Epidermal melanocyte (primary cell): ENCODE measurements at regions not wholly inside any gene's neighbourhood (a gene's known extent, or its start where the extent isn't known, plus 50 kb on each side); places are given as distances from the start of the nearest gene placed in this dataset.
"Not testable (repeated sequence)": the region's sequence is repeated elsewhere in the genome, so short reads cannot be mapped to it uniquely, and the experiment has no call there.

Experiments used
- DNase-seq: peaks from one replicate; pipeline ENCODE4 v3.0.0; 2011; ENCODE audit warnings: low spot score; ENCODE audit not compliant: insufficient read length

DNA sequence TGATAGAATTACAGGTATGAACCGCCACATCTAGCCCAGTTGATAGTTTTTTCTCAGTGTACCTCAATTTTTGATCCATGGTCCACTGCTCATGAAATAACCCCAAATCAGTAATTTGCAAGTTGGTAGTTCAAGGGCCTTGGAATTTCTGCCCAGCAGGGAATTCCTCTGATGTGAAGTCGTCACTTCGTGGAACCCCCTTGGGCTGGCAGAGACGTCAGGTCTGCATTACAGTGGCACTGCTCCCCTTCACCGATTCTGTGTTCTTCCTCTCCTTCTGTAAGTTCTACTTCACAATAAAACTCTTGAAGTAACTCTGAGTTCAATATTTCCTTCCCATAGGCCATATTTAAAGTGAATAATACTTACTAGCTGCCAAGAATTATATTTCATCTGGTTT is 881.0 kb downstream of the OTOL1 start:
- DNase-seq = no peak

DNA sequence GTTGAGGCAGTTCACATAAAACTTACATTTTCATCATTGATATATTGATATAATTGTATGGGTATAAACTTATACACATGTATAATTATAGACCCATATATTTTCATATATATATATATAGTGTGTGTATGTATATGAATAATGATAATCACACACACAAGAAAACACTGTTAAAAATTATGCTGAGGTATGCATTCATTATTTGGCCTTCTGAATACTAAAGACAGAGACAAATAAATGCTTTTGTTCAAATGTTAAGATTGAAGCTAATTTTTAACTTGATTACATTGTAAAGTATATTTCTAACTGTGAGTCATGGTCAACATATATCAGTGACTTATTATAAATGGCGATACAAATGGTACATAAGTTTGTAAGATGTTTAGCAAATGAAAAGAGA is 888.8 kb downstream of the OTOL1 start:
- no peak for DNase-seq

DNA sequence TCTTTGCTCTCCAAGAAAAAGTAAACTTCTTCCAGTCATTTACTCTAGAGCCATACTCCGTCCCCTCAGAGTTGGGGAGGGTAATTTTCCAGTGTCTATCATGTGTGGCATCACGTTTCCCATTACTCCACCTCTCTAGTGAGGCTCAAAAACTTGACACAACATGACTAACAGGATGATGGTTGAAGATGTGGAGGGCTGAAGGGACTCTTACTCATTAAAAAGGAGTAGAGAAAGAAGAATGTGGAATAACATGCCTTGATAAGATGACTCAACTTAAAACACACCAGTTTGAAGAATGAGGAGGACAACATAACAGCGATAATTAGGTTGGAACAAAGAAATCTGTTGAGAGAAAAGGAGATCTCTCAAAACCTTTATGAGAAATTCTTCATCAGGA is 894.3 kb downstream of the OTOL1 start:
- no peak for DNase-seq

DNA sequence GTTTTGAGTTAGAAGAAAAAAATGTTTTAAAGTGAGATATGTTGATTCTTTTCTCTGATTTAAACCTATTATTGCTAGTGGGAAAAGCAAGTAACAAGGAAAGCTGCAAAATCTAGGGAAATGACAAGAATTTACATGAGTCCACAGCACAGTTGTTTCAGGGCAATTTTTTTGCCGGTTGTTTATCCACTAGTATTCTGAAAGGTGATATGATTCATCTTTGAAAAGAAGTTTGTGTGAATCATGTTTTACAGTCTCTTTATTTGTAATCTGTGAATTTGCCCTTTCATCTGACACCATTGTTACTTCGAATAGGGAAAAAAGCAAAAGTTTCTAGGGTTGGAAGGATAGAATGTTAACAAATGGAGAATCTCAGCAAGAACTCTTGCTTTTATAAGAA is 894.7 kb downstream of the OTOL1 start:
- no peak for DNase-seq

GRCh38 chr3:162395496-162395895 is 898.9 kb downstream of the OTOL1 start:
- no peak for DNase-seq

DNA sequence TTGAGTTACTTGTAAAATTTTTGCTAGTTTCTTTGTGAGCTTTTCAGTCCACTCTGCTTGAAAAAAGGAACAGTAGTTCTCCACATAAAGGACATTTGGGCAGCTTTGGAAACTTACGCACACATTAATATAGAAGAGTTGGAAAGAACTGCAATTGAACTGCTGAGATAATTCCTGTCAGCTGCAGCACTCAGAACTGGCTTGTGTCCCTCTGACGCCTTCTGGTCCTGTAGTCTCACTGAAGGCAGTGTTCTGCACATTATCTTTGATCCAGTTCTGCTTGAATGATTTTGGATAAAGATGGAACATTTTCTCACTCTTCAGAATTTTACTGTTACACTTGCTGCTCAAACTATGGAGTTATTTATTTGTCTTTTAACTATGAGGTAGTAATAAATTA is 901.9 kb downstream of the OTOL1 start:
- DNase-seq = no peak

- DNase-seq = no peak
Measured at GRCh38 chr3:162400697-162401096, 904.1 kb downstream of the OTOL1 start.

DNA sequence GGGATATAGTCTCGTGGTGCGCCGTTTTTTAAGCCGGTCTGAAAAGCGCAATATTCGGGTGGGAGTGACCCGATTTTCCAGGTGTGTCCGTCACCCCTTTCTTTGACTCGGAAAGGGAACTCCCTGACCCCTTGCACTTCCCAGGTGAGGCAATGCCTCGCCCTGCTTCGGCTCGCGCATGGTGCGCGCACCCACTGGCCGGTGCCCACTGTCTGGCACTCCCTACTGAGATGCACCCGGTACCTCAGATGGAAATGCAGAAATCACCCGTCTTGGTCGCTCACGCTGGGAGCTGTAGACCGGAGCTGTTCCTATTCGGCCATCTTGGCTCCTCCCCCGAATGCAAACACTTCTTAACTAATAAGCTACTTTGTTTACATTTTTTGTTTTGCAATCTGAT is 914.9 kb downstream of the OTOL1 start:
- DNase-seq = not testable (repeated sequence)

DNA sequence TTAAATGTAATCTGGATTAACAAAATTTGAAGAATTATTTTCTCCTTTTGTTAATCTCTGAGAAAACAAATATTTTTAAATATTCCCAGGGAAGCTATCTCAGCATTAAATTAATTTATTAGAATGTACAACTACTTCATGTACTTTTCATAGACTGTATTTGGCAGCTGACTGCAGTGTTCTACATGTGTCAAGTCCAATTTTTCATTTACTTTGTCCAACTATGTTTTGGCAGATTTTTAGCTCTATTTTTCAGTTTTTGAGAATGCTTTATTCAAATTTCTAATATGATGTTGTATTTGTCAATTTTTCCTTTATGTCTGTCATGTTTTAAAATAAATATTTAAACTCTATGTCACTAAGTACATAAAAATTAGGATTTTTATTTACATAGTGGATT is 925.1 kb downstream of the OTOL1 start:
- DNase-seq = no peak

DNA sequence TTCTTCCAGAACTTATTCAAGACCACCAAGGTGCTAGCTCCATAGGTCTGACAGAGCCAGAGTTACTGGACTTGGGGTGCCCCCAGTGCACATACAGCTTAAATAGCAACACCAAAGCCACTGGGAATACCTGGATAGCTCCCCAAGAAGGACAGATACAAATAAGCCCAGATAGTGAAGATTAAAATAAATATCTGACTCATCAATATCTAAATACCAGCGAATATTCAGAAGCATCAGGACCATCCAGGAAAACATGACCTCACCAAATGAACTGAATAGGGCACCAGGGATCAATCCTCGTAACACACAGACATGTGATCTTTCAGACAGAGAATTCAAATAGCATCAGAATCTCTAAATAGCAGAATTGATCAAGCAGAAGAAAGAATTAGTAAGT is 931.6 kb downstream of the OTOL1 start:
- DNase-seq = no peak

- DNase-seq = no peak
Measured at GRCh38 chr3:162435750-162436149, 939.1 kb downstream of the OTOL1 start.

GRCh38 chr3:162436826-162437225 is 940.2 kb downstream of the OTOL1 start:
- DNase-seq = no peak

DNA sequence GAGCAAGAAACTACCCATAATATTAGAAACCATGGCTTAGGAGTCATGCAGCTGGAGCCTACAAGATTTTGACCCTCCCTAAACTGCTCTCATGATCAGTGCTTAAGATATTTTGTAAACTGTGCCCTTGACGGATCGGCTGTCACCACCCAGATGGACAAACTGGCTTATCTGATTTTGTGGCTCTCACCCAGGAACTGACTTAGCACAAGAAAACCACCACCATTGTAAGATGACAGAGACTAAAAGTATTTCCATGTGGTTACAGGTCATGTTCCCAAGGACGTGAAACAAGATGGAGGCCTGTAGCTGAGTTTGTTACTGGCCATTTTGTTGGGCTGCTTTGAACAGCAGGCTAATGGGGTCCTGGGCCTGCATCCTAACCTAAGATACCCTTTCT is 940.9 kb downstream of the OTOL1 start:
- DNase-seq = no peak

DNA sequence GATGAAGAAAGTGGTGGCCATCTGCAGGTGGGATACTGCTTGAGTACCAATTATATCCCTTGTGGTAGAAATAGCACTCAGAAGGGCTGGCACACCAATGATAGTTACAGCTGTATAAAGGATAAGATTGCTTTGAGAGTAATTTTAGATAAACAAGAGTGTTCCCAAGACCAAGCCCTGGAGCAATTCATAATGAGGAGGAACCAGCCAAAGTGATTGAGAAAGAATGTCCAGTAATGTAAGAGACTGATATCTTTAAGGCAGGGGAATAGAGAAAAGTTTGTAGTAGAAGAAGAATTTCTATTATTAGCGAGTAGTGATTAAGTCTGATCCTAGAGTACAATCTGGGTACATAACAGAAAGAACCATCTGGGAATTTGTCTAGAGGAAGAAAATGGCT is 945.1 kb downstream of the OTOL1 start:
- no peak for DNase-seq

DNA sequence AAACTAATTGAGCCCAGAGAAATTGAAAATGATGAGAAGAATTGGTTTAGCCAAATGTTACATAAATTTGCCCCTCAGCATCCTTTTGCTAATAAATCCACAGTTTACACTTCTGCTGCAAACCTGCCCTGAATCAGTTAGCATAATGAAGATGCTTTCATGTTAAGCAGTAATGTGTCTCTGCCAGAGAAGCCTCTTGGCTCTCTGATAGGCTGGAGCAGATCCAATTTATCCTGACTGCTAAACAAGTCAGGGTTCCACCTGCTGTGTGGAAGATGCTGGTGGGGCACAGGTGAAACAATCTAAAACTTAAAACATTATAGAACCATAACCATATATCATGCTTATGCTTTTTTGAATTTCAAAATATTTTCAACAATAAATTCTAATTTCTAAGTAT is 946.8 kb downstream of the OTOL1 start:
- no peak for DNase-seq

DNA sequence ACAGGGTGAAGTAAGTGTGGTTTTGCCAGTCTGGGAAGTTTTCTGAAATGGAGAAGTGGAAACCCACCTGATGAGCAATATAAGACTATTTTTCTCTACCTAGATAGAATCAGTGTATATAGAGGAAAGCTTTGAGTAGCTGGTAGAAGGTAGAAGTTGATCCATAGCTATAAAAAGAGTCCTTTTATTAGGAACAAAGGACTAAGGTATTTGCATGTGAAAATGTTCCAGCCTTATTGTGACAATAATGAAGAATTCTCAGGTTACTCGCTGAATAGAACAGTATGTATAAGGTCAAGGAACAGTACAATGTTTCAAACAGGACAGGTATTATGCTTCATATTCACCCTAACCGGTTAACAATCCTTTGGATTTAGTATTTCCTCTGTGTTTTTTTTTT is 972.2 kb downstream of the OTOL1 start:
- no peak for DNase-seq

GRCh38 chr3:162487138-162487537 is 990.5 kb downstream of the OTOL1 start:
- no peak for DNase-seq

GRCh38 chr3:162489853-162490252 is 993.2 kb downstream of the OTOL1 start:
- no peak for DNase-seq

GRCh38 chr3:162491952-162492351 is 995.3 kb downstream of the OTOL1 start:
- no peak for DNase-seq

DNA sequence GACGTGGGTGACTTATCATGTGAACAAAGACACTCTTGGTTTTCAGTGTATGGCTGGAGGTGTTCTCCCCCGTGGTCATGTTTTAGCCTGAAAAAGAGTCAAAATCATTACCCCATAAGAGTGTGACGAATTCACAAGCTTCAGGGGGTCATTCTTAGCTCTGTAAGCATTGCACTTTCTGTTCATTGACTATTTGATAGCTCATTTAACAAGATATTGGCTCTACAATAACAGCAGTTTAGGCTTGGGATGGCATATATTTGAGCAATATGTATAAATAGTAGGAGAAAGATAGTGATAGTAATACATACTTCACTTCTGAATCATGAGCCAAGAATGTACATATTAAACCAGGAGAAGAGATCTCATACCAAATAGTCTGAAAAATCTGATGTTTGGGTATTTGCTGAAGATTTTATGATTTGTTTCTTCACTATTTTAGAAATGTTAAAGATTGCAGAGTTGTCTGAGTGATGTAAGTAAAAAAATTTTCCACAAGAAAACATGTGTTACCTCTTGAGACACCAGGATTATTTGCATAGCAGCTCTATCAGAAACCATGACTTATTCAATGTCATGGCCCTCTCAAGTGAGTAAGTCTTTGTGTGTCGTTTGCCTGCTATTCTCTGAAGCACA is 996.0 kb downstream of the OTOL1 start:
- DNase-seq = no peak

GRCh38 chr3:162498626-162499025 is 1002.0 kb downstream of the OTOL1 start:
- no peak for DNase-seq

DNA sequence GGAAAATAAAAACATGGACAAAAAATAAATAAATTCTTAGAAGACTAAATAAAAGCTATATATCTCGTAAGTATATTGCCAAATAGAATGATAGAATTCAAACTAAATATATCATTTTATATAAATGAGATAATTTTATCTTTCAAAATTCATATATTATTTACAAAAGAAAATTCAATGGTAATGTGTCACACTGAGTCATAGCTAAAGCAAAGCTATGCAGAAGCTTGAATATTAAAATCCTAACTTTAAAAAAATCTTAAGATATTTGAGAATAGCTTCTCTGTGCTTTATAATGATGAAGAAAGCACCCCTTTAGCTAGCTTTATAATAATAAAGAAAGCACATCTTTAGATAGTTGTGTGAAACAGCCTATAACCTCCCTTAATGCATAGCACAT is 1010.8 kb downstream of the OTOL1 start:
- DNase-seq = no peak

DNA sequence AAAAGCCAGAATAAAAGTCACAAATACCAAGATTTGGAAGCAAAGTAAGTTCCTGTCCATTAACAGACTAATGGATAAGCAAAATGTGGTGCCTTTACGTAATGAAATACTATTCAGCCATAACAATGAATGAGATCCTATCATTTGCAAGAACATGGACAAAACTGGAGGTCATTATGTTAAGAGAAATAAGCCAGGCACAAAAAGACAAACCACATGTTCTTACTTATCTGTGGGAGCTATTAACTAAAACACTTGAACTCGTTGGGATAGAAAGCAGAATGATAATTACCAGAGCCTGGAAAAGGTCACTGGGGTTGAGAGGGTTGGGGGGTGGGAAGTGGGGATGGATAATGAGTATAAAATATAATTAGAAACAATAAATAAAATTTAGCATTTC is 1015.9 kb downstream of the OTOL1 start:
- no peak for DNase-seq

- DNase-seq = no peak
Measured at GRCh38 chr3:162517110-162517509, 1020.5 kb downstream of the OTOL1 start.
